ENCODE measurements at regions not wholly inside any gene's neighbourhood (a gene's known extent, or its start where the extent isn't known, plus 50 kb on each side); places are given as distances from the start of the nearest gene placed in this dataset.
A peak's percentile ranks its signal among the peaks of the same experiment; 100 is the strongest.

DNA sequence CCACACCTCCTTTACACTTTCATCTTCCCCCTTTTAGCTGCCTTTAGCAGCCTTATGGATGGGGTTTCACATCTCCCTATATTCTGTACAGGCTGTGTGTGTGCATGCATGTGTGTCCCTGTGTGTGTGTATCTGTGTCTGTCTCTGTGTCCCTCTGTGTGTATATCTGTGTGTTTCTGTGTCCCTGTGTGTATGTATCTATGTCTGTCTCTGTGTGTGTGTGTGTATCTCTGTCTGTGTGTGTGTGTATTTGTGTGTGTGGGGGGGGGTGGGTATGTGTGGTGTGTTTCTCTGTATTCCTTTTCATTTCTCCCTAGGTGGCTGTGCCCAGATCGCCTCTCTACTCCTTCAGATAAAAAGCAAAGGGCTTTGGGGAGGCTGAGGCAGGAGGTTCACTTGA is 52.2 kb upstream of the CD83 start:
- Histone ChIP-seq H3K4me3 (ENCODE audit: insufficient read length, low read depth) (no peak overlapping the region), H3K9me3 (ENCODE audit: insufficient read depth, low read length) (no peaks in the 10 kb centered on the region; the same call in 1 of the 2 replicates), H3K9ac (ENCODE audit: insufficient read length, low read depth) (no peak overlapping the region), H3K27me3 (ENCODE audit: insufficient read depth, insufficient read length) (peaks cover 4% of the 10 kb centered on the region), H3K36me3 (ENCODE audit: insufficient read depth, insufficient read length, low read length) (no peaks in the 10 kb centered on the region), H3K4me1 (ENCODE audit: insufficient read depth, insufficient read length) (no peaks in the 10 kb centered on the region)
- no peak for DNase-seq (ENCODE audit: low read depth, low spot score)
- no peak for TF ChIP-seq YY1 (IDR thresholded peaks at IDR 0.05; ENCODE audit: insufficient read depth, insufficient read length)
- TF ChIP-seq ZNF274 (IDR thresholded peaks at IDR 0.05; ENCODE audit: low read depth, low read length) = no peak
- no peak for TF ChIP-seq SUZ12 (IDR thresholded peaks at IDR 0.05; ENCODE audit: extremely low read depth, insufficient read depth, insufficient read length)

DNA sequence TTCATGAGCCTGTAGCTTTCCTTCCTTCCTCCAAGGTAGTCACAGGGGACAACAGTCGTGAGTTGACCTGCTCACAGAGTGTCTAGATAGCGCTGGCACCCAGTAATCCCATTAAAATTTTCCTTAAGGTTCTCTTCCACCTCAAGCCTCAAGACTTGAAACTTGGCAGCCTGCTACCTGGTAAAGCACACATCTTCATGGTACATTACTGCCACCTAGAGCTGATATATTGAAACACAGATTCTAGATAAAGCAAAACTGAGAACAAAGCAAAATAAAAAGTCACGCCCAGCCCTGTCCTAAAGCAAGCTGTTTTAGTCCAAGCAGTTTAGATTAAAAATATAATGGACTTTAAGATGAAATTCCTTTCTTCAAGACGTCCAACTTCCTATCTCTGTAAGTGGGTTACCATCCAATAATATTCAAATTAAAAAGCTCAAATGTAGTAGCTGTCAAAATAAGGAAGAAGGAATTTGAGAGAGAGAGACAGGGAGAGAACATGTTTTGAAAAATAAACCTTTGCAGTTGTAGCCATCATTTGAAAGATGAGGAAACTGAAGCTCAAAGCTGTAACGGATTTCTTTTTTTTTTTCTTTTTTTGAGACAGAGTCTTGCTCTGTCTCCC is 50.7 kb upstream of the CD83 start:
- no peaks in the 10 kb centered on the region; the same call in 1 of the 2 replicates for H3K9me3 ChIP-seq (ENCODE audit: insufficient read depth, low read length)
- TF ChIP-seq SUZ12 (IDR thresholded peaks at IDR 0.05; ENCODE audit: extremely low read depth, insufficient read depth, insufficient read length) (no peak), YY1 (IDR thresholded peaks at IDR 0.05; ENCODE audit: insufficient read depth, insufficient read length) (no peak), ZNF274 (IDR thresholded peaks at IDR 0.05; ENCODE audit: low read depth, low read length) (no peak)
- peaks cover 4% of the 10 kb centered on the region for H3K27me3 ChIP-seq (ENCODE audit: insufficient read depth, insufficient read length)
- H3K4me1 ChIP-seq (ENCODE audit: insufficient read depth, insufficient read length) = no peaks in the 10 kb centered on the region
- H3K9ac ChIP-seq (ENCODE audit: insufficient read length, low read depth) = no peak overlapping the region
- peak; percentile 44 for DNase-seq (ENCODE audit: low read depth, low spot score)
- H3K4me3 ChIP-seq (ENCODE audit: insufficient read length, low read depth) = no peak overlapping the region
- no peaks in the 10 kb centered on the region for H3K36me3 ChIP-seq (ENCODE audit: insufficient read depth, insufficient read length, low read length)

DNA sequence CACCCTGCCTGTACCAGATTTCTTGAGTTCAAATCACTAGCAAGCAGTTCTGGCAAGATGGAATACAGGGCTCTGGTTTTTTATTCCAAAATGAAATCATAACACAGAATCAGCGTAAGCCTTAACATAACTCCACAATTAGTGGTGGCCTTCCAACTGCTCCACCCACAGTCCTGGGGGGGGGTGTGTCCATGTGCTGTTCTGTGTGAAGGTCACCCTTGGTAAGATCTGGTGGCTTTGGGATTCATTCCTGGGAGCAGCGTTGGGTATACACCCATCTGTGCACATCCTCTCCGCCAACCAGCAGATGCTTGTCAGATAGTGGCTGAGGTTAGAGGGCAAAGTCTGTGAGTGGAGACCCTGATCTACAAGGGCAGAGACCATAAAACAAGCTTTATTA is 49.9 kb upstream of the CD83 start:
- Histone ChIP-seq H3K36me3 (ENCODE audit: insufficient read depth, insufficient read length, low read length) (no peaks in the 10 kb centered on the region), H3K9ac (ENCODE audit: insufficient read length, low read depth) (no peak overlapping the region), H3K4me3 (ENCODE audit: insufficient read length, low read depth) (no peak overlapping the region), H3K27me3 (ENCODE audit: insufficient read depth, insufficient read length) (peaks cover 4% of the 10 kb centered on the region), H3K4me1 (ENCODE audit: insufficient read depth, insufficient read length) (no peaks in the 10 kb centered on the region), H3K9me3 (ENCODE audit: insufficient read depth, low read length) (no peaks in the 10 kb centered on the region)
- TF ChIP-seq SUZ12 (IDR thresholded peaks at IDR 0.05; ENCODE audit: extremely low read depth, insufficient read depth, insufficient read length) = no peak
- no peak for DNase-seq (ENCODE audit: low read depth, low spot score)
